Aorta (tissue), 5 donors: ENCODE measurements at regions not wholly inside any gene's neighbourhood (a gene's known extent, or its start where the extent isn't known, plus 50 kb on each side); places are given as distances from the start of the nearest gene placed in this dataset.

Source experiments
- ATAC-seq: fragments of 200-7000 bp; cut with Tn5 transposase; one replicate; pipeline ENCODE4 v1.9.1; 2022; ENCODE audit warnings: moderate library complexity; ENCODE audit not compliant: low FRiP score
- DNase-seq, 2 donors: peaks; one replicate each; pipeline ENCODE4 v3.0.0-alpha.2; 2020
- H3K27ac ChIP-seq, 2 donors: one replicate each; pipeline ENCODE4 v1.5.1; 2013; ENCODE audit warnings: low read length in 2 of 2, mild to moderate bottlenecking in 2 of 2, moderate library complexity in 2 of 2, control low read depth in 1 of 2, inconsistent platforms in 1 of 2, low read depth in 1 of 2
- H3K27me3 ChIP-seq, 2 donors: one replicate each; pipeline ENCODE4 v1.6.1; 2013; ENCODE audit warnings: control low read depth in 1 of 2, low read length in 1 of 2, mild to moderate bottlenecking in 1 of 2, moderate library complexity in 1 of 2; ENCODE audit not compliant: insufficient read depth in 2 of 2, control insufficient read depth in 1 of 2
- H3K36me3 ChIP-seq, 2 donors: one replicate each; pipeline ENCODE4 v1.6.1; 2013; ENCODE audit warnings: control low read depth in 1 of 2, low read length in 1 of 2, mild to moderate bottlenecking in 1 of 2; ENCODE audit not compliant: insufficient read depth in 2 of 2, control insufficient read depth in 1 of 2
- H3K4me1 ChIP-seq, 2 donors: one replicate each; pipeline ENCODE4 v1.6.1; 2013; ENCODE audit warnings: low read length in 2 of 2, control low read depth in 1 of 2, mild to moderate bottlenecking in 1 of 2, moderate library complexity in 1 of 2; ENCODE audit not compliant: insufficient read depth in 2 of 2, control insufficient read depth in 1 of 2
- H3K4me3 ChIP-seq, 2 donors: one replicate each; pipeline ENCODE4 v1.5.1; 2013; ENCODE audit warnings: low read length in 2 of 2, control low read depth in 1 of 2, mild to moderate bottlenecking in 1 of 2
- H3K9me3 ChIP-seq: one replicate; pipeline ENCODE4 v1.6.1; 2013; ENCODE audit warnings: mild to moderate bottlenecking, low read length; ENCODE audit not compliant: control insufficient read depth
- WGBS, 2 donors: extraction: QIAGEN DNeasy Blood & Tissue Kit; methylation state at CpG; one replicate each; pipeline ENCODE4 v1.1.7; 2013; 5-methylcytosine and 5-hydroxymethylcytosine counted together
- intact Hi-C, 2 donors: fragments of 100-400 bp; cut with DNase I; formaldehyde crosslinking; loops; one replicate each; pipeline versions ENCODE4 v1.14.2 to v1.15.0; 2022
- donor health status: healthy with polysubstance abuse.
- donor health status: Bipolar disorder and iron deficiency.
- donor health status: DM: no; HTN: no; CAD: no.
- donor health status: DM: no; HTN: no; CAD: no.
- donor health status: DM: yes; HTN: yes; CAD: no.

GRCh38 chr2:14354231-14354630 lies 278.3 kb upstream of the LRATD1 start:
- Histone ChIP-seq H3K4me1 (no peaks in the 10 kb centered on the region), H3K36me3 (no peaks in the 10 kb centered on the region), H3K27me3 (no peaks in the 10 kb centered on the region), H3K4me3 (no peak overlapping the region), H3K27ac (no peak overlapping the region), H3K9me3 (no peaks in the 10 kb centered on the region)
- no peak for ATAC-seq
- intact Hi-C loops: no loop called here
- WGBS, 2 donors: 74 to 83% methylated on average over 3 of the region's 3 CpGs
- DNase-seq: no peak

GRCh38 chr2:14355102-14355501 lies 277.4 kb upstream of the LRATD1 start:
- Histone ChIP-seq H3K4me1 (no peaks in the 10 kb centered on the region), H3K27me3 (no peaks in the 10 kb centered on the region), H3K4me3 (no peak overlapping the region), H3K27ac (no peak overlapping the region), H3K9me3 (no peaks in the 10 kb centered on the region), H3K36me3 (no peaks in the 10 kb centered on the region)
- intact Hi-C loops: no loop called here
- WGBS, 2 donors: 63 to 69% methylated on average over 2 of the region's 2 CpGs
- ATAC-seq (no peak), DNase-seq (no peak)

GRCh38 chr2:14358339-14358738 lies 274.2 kb upstream of the LRATD1 start:
- no peak for ATAC-seq
- Histone ChIP-seq H3K36me3 (no peaks in the 10 kb centered on the region), H3K4me3 (no peak overlapping the region), H3K27me3 (no peaks in the 10 kb centered on the region), H3K4me1 (no peaks in the 10 kb centered on the region), H3K27ac (no peak overlapping the region), H3K9me3 (no peaks in the 10 kb centered on the region)
- WGBS, 2 donors: 51 to 55% methylated on average over 5 of the region's 5 CpGs
- intact Hi-C loops: no loop called here
- DNase-seq: no peak

GRCh38 chr2:14358774-14359173 lies 273.7 kb upstream of the LRATD1 start:
- no peaks in the 10 kb centered on the region for H3K4me1 ChIP-seq
- H3K27ac ChIP-seq: no peak overlapping the region
- intact Hi-C loops: no loop called here
- DNase-seq (no peak), ATAC-seq (no peak)
- no peaks in the 10 kb centered on the region for H3K27me3 ChIP-seq
- H3K9me3 ChIP-seq: no peaks in the 10 kb centered on the region
- no peaks in the 10 kb centered on the region for H3K36me3 ChIP-seq
- 74 to 79% methylated on average over 6 of the region's 6 CpGs for WGBS, 2 donors
- no peak overlapping the region for H3K4me3 ChIP-seq

- Histone ChIP-seq H3K27ac (no peak overlapping the region), H3K4me3 (no peak overlapping the region), H3K4me1 (no peaks in the 10 kb centered on the region), H3K36me3 (no peaks in the 10 kb centered on the region), H3K9me3 (no peaks in the 10 kb centered on the region), H3K27me3 (no peaks in the 10 kb centered on the region)
- ATAC-seq (no peak), DNase-seq (no peak)
- WGBS, 2 donors: 76 to 80% methylated on average over 4 of the region's 4 CpGs
- intact Hi-C loops: no loop called here
Observed at GRCh38 chr2:14363137-14363536, 269.4 kb upstream of the LRATD1 start.

GRCh38 chr2:14363976-14364375 lies 268.5 kb upstream of the LRATD1 start:
- DNase-seq: no peak

GRCh38 chr2:14364471-14364870 lies 268.0 kb upstream of the LRATD1 start:
- H3K36me3 ChIP-seq: no peaks in the 10 kb centered on the region
- intact Hi-C loops: no loop called here
- H3K4me3 ChIP-seq: no peak overlapping the region
- 87% methylated on average over 8 of the region's 8 CpGs for WGBS, 2 donors
- no peak overlapping the region for H3K27ac ChIP-seq
- H3K9me3 ChIP-seq: no peaks in the 10 kb centered on the region
- ATAC-seq (no peak), DNase-seq (no peak)
- peaks cover 0 to 1% of the 10 kb centered on the region in 2 donors for H3K27me3 ChIP-seq
- no peaks in the 10 kb centered on the region for H3K4me1 ChIP-seq

More at GRCh38 chr2:14363976-14364375, 268.5 kb upstream of the LRATD1 start:
- no peaks in the 10 kb centered on the region for H3K36me3 ChIP-seq
- peaks cover 0 to under 1% of the 10 kb centered on the region in 2 donors for H3K27me3 ChIP-seq
- no peak for ATAC-seq
- H3K4me1 ChIP-seq: no peaks in the 10 kb centered on the region
- H3K9me3 ChIP-seq: no peaks in the 10 kb centered on the region
- H3K4me3 ChIP-seq: no peak overlapping the region
- 36 to 47% methylated on average over 3 of the region's 3 CpGs for WGBS, 2 donors
- no peak overlapping the region for H3K27ac ChIP-seq
- intact Hi-C loops: no loop called here

GRCh38 chr2:14385043-14385442 lies 247.5 kb upstream of the LRATD1 start:
- no peaks in the 10 kb centered on the region for H3K36me3 ChIP-seq
- no peaks in the 10 kb centered on the region for H3K27me3 ChIP-seq
- H3K9me3 ChIP-seq: no peaks in the 10 kb centered on the region
- no peak overlapping the region for H3K27ac ChIP-seq
- 36 to 41% methylated on average over 4 of the region's 4 CpGs for WGBS, 2 donors
- no peak for DNase-seq
- ATAC-seq: no peak
- no peak overlapping the region for H3K4me3 ChIP-seq
- no peaks in the 10 kb centered on the region for H3K4me1 ChIP-seq
- intact Hi-C loops: no loop called here

- Histone ChIP-seq H3K27ac (no peak overlapping the region), H3K36me3 (no peaks in the 10 kb centered on the region), H3K27me3 (no peaks in the 10 kb centered on the region), H3K4me3 (no peak overlapping the region), H3K4me1 (no peaks in the 10 kb centered on the region), H3K9me3 (no peaks in the 10 kb centered on the region)
- intact Hi-C loops: no loop called here
- DNase-seq (no peak), ATAC-seq (no peak)
- 61 to 71% methylated on average over 4 of the region's 4 CpGs for WGBS, 2 donors
Observed at GRCh38 chr2:14387332-14387731, 245.2 kb upstream of the LRATD1 start.
